HK-2 (cell line): ENCODE measurements at regions not wholly inside any gene's neighbourhood (a gene's known extent, or its start where the extent isn't known, plus 50 kb on each side); places are given as distances from the start of the nearest gene placed in this dataset.

Source experiments
- DNase-seq: peaks from one replicate; pipeline ENCODE4 v3.0.0-alpha.2; 2018; ENCODE audit not compliant: unreplicated experiment

GRCh38 chr14:101103321-101103901 lies 199.9 kb upstream of the RTL1 start:
- no peak for DNase-seq

- DNase-seq: no peak
Measured at GRCh38 chr14:101104485-101104884, 201.0 kb upstream of the RTL1 start.

GRCh38 chr14:101105045-101105444 lies 201.5 kb upstream of the RTL1 start:
- DNase-seq: no peak

GRCh38 chr14:101108579-101109346 lies 205.2 kb upstream of the RTL1 start:
- no peak for DNase-seq

GRCh38 chr14:101109347-101109638 lies 205.8 kb upstream of the RTL1 start:
- DNase-seq: no peak

GRCh38 chr14:101109981-101110728 lies 206.6 kb upstream of the RTL1 start:
- DNase-seq: no peak

GRCh38 chr14:101110729-101111619 lies 207.5 kb upstream of the RTL1 start:
- no peak for DNase-seq

GRCh38 chr14:101111620-101112290 lies 208.2 kb upstream of the RTL1 start:
- DNase-seq: no peak

- DNase-seq: no peak
Measured at GRCh38 chr14:101112351-101113107, 209.0 kb upstream of the RTL1 start.

- no peak for DNase-seq
Measured at GRCh38 chr14:101113108-101113612, 209.6 kb upstream of the RTL1 start.

- DNase-seq: no peak
Measured at GRCh38 chr14:101113835-101114725, 210.6 kb upstream of the RTL1 start.

GRCh38 chr14:101114726-101115515 lies 211.4 kb upstream of the RTL1 start:
- no peak for DNase-seq

- DNase-seq: no peak
Measured at GRCh38 chr14:101115652-101116051, 212.1 kb upstream of the RTL1 start.

GRCh38 chr14:101116065-101116464 lies 212.5 kb upstream of the RTL1 start:
- no peak for DNase-seq

- DNase-seq: no peak
Measured at GRCh38 chr14:101116486-101117130, 213.1 kb upstream of the RTL1 start.

GRCh38 chr14:101117543-101117942 lies 214.0 kb upstream of the RTL1 start:
- no peak for DNase-seq

- no peak for DNase-seq
Measured at GRCh38 chr14:101118233-101118632, 214.7 kb upstream of the RTL1 start.
